ENCODE measurements at regions not wholly inside any gene's neighbourhood (a gene's known extent, or its start where the extent isn't known, plus 50 kb on each side); places are given as distances from the start of the nearest gene placed in this dataset.

DNA sequence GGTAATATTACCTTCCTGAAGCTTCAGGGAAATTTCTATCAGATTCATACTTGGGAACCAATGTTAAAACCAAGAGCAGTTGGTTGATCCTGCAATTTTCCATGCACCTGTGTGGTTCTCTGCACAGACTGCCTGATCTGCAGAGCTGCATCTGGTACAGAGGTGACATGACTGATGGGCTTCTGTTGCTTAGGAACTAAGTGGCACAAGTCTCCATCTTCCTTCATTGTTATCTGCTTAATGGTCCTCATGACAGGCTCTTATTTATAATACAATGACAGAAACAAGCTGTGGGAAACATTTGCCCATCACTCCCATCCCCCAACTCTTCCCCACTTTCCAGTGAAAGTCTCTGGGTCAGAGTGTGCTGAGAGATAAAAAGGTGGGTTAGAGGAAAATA is 799.1 kb downstream of the TAF11L14 start:
- no peak overlapping the region for H3K27ac Mint-ChIP-seq (ENCODE audit: unreplicated experiment)
- H3K27me3 Mint-ChIP-seq (ENCODE audit: insufficient read depth, unreplicated experiment): no peaks in the 10 kb centered on the region
- H3K4me3 Mint-ChIP-seq (ENCODE audit: unreplicated experiment): no peak overlapping the region
- POLR2A ChIA-PET: no interaction called here
- Histone ChIP-seq H3K27me3 (replicated peaks; ENCODE audit: control insufficient read depth, insufficient read depth, low read length) (no peaks in the 10 kb centered on the region), H3K4me1 (no peaks in the 10 kb centered on the region), H3K36me3 (ENCODE audit: control insufficient read depth, insufficient read depth, low read length) (no peaks in the 10 kb centered on the region), H3K9me3 (no peaks in the 10 kb centered on the region), H3K4me3 (ENCODE audit: low read depth, low read length) (no peak overlapping the region)
- CTCF ChIA-PET: no interaction called here
- no TSS peak for BruUV-seq (replicated peaks)
- no peaks in the 10 kb centered on the region for H3K36me3 Mint-ChIP-seq (ENCODE audit: insufficient read depth, unreplicated experiment)
- no peak for DNase-seq
- H3K4me1 Mint-ChIP-seq (ENCODE audit: low read depth, unreplicated experiment): no peaks in the 10 kb centered on the region
- H3K9me3 Mint-ChIP-seq (ENCODE audit: unreplicated experiment): peaks cover 9% of the 10 kb centered on the region
- TF ChIP-seq, protein P1, sequence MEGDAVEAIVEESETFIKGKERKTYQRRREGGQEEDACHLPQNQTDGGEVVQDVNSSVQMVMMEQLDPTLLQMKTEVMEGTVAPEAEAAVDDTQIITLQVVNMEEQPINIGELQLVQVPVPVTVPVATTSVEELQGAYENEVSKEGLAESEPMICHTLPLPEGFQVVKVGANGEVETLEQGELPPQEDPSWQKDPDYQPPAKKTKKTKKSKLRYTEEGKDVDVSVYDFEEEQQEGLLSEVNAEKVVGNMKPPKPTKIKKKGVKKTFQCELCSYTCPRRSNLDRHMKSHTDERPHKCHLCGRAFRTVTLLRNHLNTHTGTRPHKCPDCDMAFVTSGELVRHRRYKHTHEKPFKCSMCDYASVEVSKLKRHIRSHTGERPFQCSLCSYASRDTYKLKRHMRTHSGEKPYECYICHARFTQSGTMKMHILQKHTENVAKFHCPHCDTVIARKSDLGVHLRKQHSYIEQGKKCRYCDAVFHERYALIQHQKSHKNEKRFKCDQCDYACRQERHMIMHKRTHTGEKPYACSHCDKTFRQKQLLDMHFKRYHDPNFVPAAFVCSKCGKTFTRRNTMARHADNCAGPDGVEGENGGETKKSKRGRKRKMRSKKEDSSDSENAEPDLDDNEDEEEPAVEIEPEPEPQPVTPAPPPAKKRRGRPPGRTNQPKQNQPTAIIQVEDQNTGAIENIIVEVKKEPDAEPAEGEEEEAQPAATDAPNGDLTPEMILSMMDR (IDR thresholded peaks at IDR 0.05; ENCODE audit: insufficient read depth in 1 of 2, low read depth in 1 of 2, low read length in 1 of 2, severe bottlenecking in 1 of 2, unreplicated experiment in 1 of 2): no peak
- intact Hi-C loops (cut with micrococcal nuclease; ENCODE audit: unreplicated experiment): no loop called here

GRCh38 chr5:18438126-18438525 is 803.9 kb downstream of the TAF11L14 start:
- H3K4me1 ChIP-seq: no peaks in the 10 kb centered on the region
- no peaks in the 10 kb centered on the region for H3K36me3 ChIP-seq (ENCODE audit: control insufficient read depth, insufficient read depth, low read length)
- H3K9me3 ChIP-seq: no peaks in the 10 kb centered on the region
- BruUV-seq (replicated peaks): no TSS peak
- ChIA-PET CTCF (no interaction called here), POLR2A (no interaction called here)
- no peaks in the 10 kb centered on the region for H3K36me3 Mint-ChIP-seq (ENCODE audit: insufficient read depth, unreplicated experiment)
- no peak overlapping the region for H3K27ac Mint-ChIP-seq (ENCODE audit: unreplicated experiment)
- no peak overlapping the region for H3K4me3 Mint-ChIP-seq (ENCODE audit: unreplicated experiment)
- no peak for DNase-seq
- H3K4me1 Mint-ChIP-seq (ENCODE audit: low read depth, unreplicated experiment): no peaks in the 10 kb centered on the region
- H3K27me3 Mint-ChIP-seq (ENCODE audit: insufficient read depth, unreplicated experiment): no peaks in the 10 kb centered on the region
- no peaks in the 10 kb centered on the region for H3K9me3 Mint-ChIP-seq (ENCODE audit: unreplicated experiment)
- H3K4me3 ChIP-seq (ENCODE audit: low read depth, low read length): no peak overlapping the region
- intact Hi-C loops (cut with micrococcal nuclease; ENCODE audit: unreplicated experiment): no loop called here
- no peaks in the 10 kb centered on the region for H3K27me3 ChIP-seq (replicated peaks; ENCODE audit: control insufficient read depth, insufficient read depth, low read length)
- TF ChIP-seq, protein P1 (IDR thresholded peaks at IDR 0.05; ENCODE audit: insufficient read depth in 1 of 2, low read depth in 1 of 2, low read length in 1 of 2, severe bottlenecking in 1 of 2, unreplicated experiment in 1 of 2): no peak

- no peak overlapping the region for H3K4me3 ChIP-seq (ENCODE audit: low read depth, low read length)
- DNase-seq: no peak
- Mint-ChIP-seq H3K9me3 (ENCODE audit: unreplicated experiment) (peaks cover 10% of the 10 kb centered on the region), H3K36me3 (ENCODE audit: insufficient read depth, unreplicated experiment) (no peaks in the 10 kb centered on the region), H3K4me1 (ENCODE audit: low read depth, unreplicated experiment) (no peaks in the 10 kb centered on the region), H3K27ac (ENCODE audit: unreplicated experiment) (no peak overlapping the region), H3K4me3 (ENCODE audit: unreplicated experiment) (no peak overlapping the region), H3K27me3 (ENCODE audit: insufficient read depth, unreplicated experiment) (peaks cover 2% of the 10 kb centered on the region)
- ChIA-PET CTCF (interaction anchor here (1.9 kb wide), 1 partner anchor 11 kb away, joined by 4 read pairs; no protein-coding TSS in a partner anchor), POLR2A (no interaction called here)
- H3K4me1 ChIP-seq: no peaks in the 10 kb centered on the region
- intact Hi-C loops (cut with micrococcal nuclease; ENCODE audit: unreplicated experiment): no loop called here
- TF ChIP-seq, protein P1 (IDR thresholded peaks at IDR 0.05; ENCODE audit: insufficient read depth in 1 of 2, low read depth in 1 of 2, low read length in 1 of 2, severe bottlenecking in 1 of 2, unreplicated experiment in 1 of 2): no peak
- H3K27me3 ChIP-seq (replicated peaks; ENCODE audit: control insufficient read depth, insufficient read depth, low read length): no peaks in the 10 kb centered on the region
- 0 out of 2 replicates have a peak, but pooled peaks cover 4% of the 10 kb centered on the region for H3K9me3 ChIP-seq
- BruUV-seq (replicated peaks): no TSS peak
- H3K36me3 ChIP-seq (ENCODE audit: control insufficient read depth, insufficient read depth, low read length): no peaks in the 10 kb centered on the region
These were observed 821.3 kb downstream of the TAF11L14 start for GRCh38 chr5:18455521-18455920.
